ENCODE measurements at regions not wholly inside any gene's neighbourhood (a gene's known extent, or its start where the extent isn't known, plus 50 kb on each side); places are given as distances from the start of the nearest gene placed in this dataset.
"Not testable (repeated sequence)": the region's sequence is repeated elsewhere in the genome, so short reads cannot be mapped to it uniquely, and the experiment has no call there.

- DNase-seq, result no peak
Measured at GRCh38 chr1:187985897-187986654, 1157.3 kb downstream of the PLA2G4A start.

GRCh38 chr1:187987236-187987776 lies 1158.6 kb downstream of the PLA2G4A start:
- no peak for DNase-seq

- no peak for DNase-seq
Measured at GRCh38 chr1:187991944-187992343, 1163.2 kb downstream of the PLA2G4A start.

GRCh38 chr1:187996780-187997179 lies 1168.0 kb downstream of the PLA2G4A start:
- DNase-seq, result no peak

- DNase-seq, result no peak
Measured at GRCh38 chr1:187999973-188000372, 1171.2 kb downstream of the PLA2G4A start.

- DNase-seq, result not testable (repeated sequence)
Measured at GRCh38 chr1:188003687-188004086, 1174.9 kb downstream of the PLA2G4A start.

- no peak for DNase-seq
Measured at GRCh38 chr1:188004849-188005248, 1176.1 kb downstream of the PLA2G4A start.

GRCh38 chr1:188006354-188006753 lies 1177.6 kb downstream of the PLA2G4A start:
- DNase-seq, result no peak

GRCh38 chr1:188013222-188013849 lies 1184.6 kb downstream of the PLA2G4A start:
- DNase-seq, result not testable (repeated sequence)

- no peak for DNase-seq
Measured at GRCh38 chr1:188017921-188018320, 1189.2 kb downstream of the PLA2G4A start.

- DNase-seq, result no peak
Measured at GRCh38 chr1:188022661-188023060, 1193.9 kb downstream of the PLA2G4A start.

- DNase-seq, result no peak
Measured at GRCh38 chr1:188023206-188023605, 1194.5 kb downstream of the PLA2G4A start.

GRCh38 chr1:188027613-188028012 lies 1198.9 kb downstream of the PLA2G4A start:
- DNase-seq, result no peak

GRCh38 chr1:188037572-188037971 lies 1208.8 kb downstream of the PLA2G4A start:
- not testable (repeated sequence) for DNase-seq

- no peak for DNase-seq
Measured at GRCh38 chr1:188043536-188044245, 1214.9 kb downstream of the PLA2G4A start.

- DNase-seq, result no peak
Measured at GRCh38 chr1:188050250-188050649, 1221.5 kb downstream of the PLA2G4A start.

GRCh38 chr1:188056011-188056410 lies 1227.3 kb downstream of the PLA2G4A start:
- DNase-seq, result no peak

GRCh38 chr1:188058801-188059200 lies 1230.1 kb downstream of the PLA2G4A start:
- DNase-seq, result no peak

- no peak for DNase-seq
Measured at GRCh38 chr1:188061881-188062280, 1233.1 kb downstream of the PLA2G4A start.

GRCh38 chr1:188062456-188062855 lies 1233.7 kb downstream of the PLA2G4A start:
- no peak for DNase-seq

- no peak for DNase-seq
Measured at GRCh38 chr1:188065917-188066316, 1237.2 kb downstream of the PLA2G4A start.

- no peak for DNase-seq
Measured at GRCh38 chr1:188070848-188071247, 1242.1 kb downstream of the PLA2G4A start.

- DNase-seq, result no peak
Measured at GRCh38 chr1:188089015-188089414, 1260.3 kb downstream of the PLA2G4A start.

GRCh38 chr1:188089461-188089860 lies 1260.7 kb downstream of the PLA2G4A start:
- no peak for DNase-seq
